B cell (primary cell): ENCODE measurements at regions not wholly inside any gene's neighbourhood (a gene's known extent, or its start where the extent isn't known, plus 50 kb on each side); places are given as distances from the start of the nearest gene placed in this dataset.

ENCODE experiments used
- ATAC-seq: fragments of 200-7000 bp; cut with Tn5 transposase; one replicate; pipeline ENCODE4 v1.10.0; 2021; ENCODE audit warnings: low read depth, mild to moderate bottlenecking, moderate number of reproducible peaks, moderate library complexity
- CTCF ChIA-PET: fragments of 350-600 bp; sonication (Branson Sonifier 250); formaldehyde crosslinking; loops from one replicate; lab custom pipeline; 2021; ENCODE audit warnings: antibody characterized with exemption, inconsistent platforms; lab: Charles Lee
- POLR2A ChIA-PET: fragments of 350-600 bp; sonication (Branson Sonifier 250); formaldehyde crosslinking; loops from one replicate; lab custom pipeline; 2021; ENCODE audit warnings: antibody characterized with exemption; lab: Charles Lee
- DNase-seq: peaks from one replicate; pipeline ENCODE4 v3.0.0; 2013
- H2AFZ ChIP-seq: 2 replicates; pipeline ENCODE4 v1.6.1; 2012; ENCODE audit warnings: mild to moderate bottlenecking, low read depth, low read length; ENCODE audit not compliant: insufficient read depth, poor library complexity, severe bottlenecking
- H3K27ac ChIP-seq, 2 donors: 1 replicate in 1 of 2; 2 replicates in 1 of 2; pipeline ENCODE4 v1.5.1; 2012 to 2013; ENCODE audit warnings: low read length in 2 of 2, mild to moderate bottlenecking in 2 of 2, moderate library complexity in 1 of 2
- H3K27me3 ChIP-seq, 4 experiments: fragments of 200-600 bp in 1 of 4; sonication (generic) in 1 of 4; replicated peaks in 1 of 4; 1 replicate in 2 of 4; 2 replicates in 2 of 4; pipeline versions ENCODE4 v1.6.1 to v1.7.0; 2013 to 2016; ENCODE audit warnings: low read length in 3 of 4, mild to moderate bottlenecking in 2 of 4, mixed read lengths in 1 of 4, moderate library complexity in 1 of 4; ENCODE audit not compliant: insufficient read depth in 4 of 4, control insufficient read depth in 3 of 4; ENCODE audit errors: control extremely low read depth in 1 of 4
- H3K36me3 ChIP-seq, 2 experiments: replicated peaks in 1 of 2; 1 replicate in 1 of 2; 2 replicates in 1 of 2; pipeline versions ENCODE4 v1.6.1 to v1.7.1; 2013; ENCODE audit warnings: low read length in 1 of 2; ENCODE audit not compliant: insufficient read depth in 2 of 2, control insufficient read depth in 1 of 2; ENCODE audit errors: control extremely low read depth in 1 of 2, extremely low read depth in 1 of 2
- H3K4me1 ChIP-seq, 2 donors: fragments of 200-600 bp in 1 of 2; sonication (generic) in 1 of 2; 1 replicate in 1 of 2; 2 replicates in 1 of 2; pipeline versions ENCODE4 v1.5.1 to v1.6.1; 2013 to 2017; ENCODE audit warnings: low read length in 2 of 2; ENCODE audit not compliant: control insufficient read depth in 2 of 2, insufficient read depth in 2 of 2
- H3K4me2 ChIP-seq: replicated peaks from 2 replicates; pipeline ENCODE3; 2012; ENCODE audit warnings: mild to moderate bottlenecking, low read depth, low read length; ENCODE audit not compliant: poor library complexity, severe bottlenecking
- H3K4me3 ChIP-seq, 5 experiments: fragments of 200-600 bp in 1 of 5; sonication (generic) in 1 of 5; 1 replicate in 3 of 5; 2 replicates in 2 of 5; pipeline versions ENCODE4 v1.5.1 to v1.7.0; 2011 to 2016; ENCODE audit warnings: low read length in 4 of 5, mild to moderate bottlenecking in 4 of 5, low read depth in 2 of 5, control low read depth in 1 of 5, moderate library complexity in 1 of 5; ENCODE audit not compliant: insufficient read depth in 1 of 5; ENCODE audit errors: control extremely low read depth in 1 of 5, extremely low read depth in 1 of 5
- H3K79me2 ChIP-seq: fragments of 200-600 bp; sonication (generic); one replicate; pipeline ENCODE4 v1.6.0; 2016; ENCODE audit warnings: low read length; ENCODE audit not compliant: control insufficient read depth, insufficient read depth
- H3K9ac ChIP-seq: fragments of 200-600 bp; sonication (generic); 2 replicates; pipeline ENCODE4 v1.6.1; 2017; ENCODE audit warnings: mild to moderate bottlenecking, low read length, moderate library complexity
- H3K9me3 ChIP-seq, 3 donors: one replicate each; pipeline versions ENCODE4 v1.6.1 to v1.7.1; 2013; ENCODE audit warnings: low read length in 2 of 3; ENCODE audit not compliant: control insufficient read depth in 2 of 3, insufficient read depth in 1 of 3; ENCODE audit errors: control extremely low read depth in 1 of 3
- H4K20me1 ChIP-seq: 2 replicates; pipeline ENCODE4 v1.6.0; 2012; ENCODE audit warnings: mild to moderate bottlenecking, low read length; ENCODE audit not compliant: insufficient read depth, control insufficient read depth, poor library complexity, severe bottlenecking
- H3K27ac Mint-ChIP-seq: one replicate; pipeline ENCODE4 v1.8.0; 2021; ENCODE audit warnings: mixed read lengths
- H3K27me3 Mint-ChIP-seq: one replicate; pipeline ENCODE4 v1.8.0; 2021; ENCODE audit warnings: mixed read lengths
- H3K4me1 Mint-ChIP-seq: one replicate; pipeline ENCODE4 v1.8.0; 2021; ENCODE audit warnings: mixed read lengths
- H3K4me3 Mint-ChIP-seq: one replicate; pipeline ENCODE4 v1.8.0; 2021; ENCODE audit warnings: mixed read lengths
- H3K9me3 Mint-ChIP-seq: one replicate; pipeline ENCODE4 v1.8.0; 2022; ENCODE audit warnings: mixed read lengths; ENCODE audit not compliant: insufficient read depth
- EZH2 ChIP-seq: IDR thresholded peaks from 2 replicates; pipeline ENCODE4 v1.6.1; 2012; ENCODE audit warnings: borderline replicate concordance, low read depth, mild to moderate bottlenecking, moderate library complexity, low read length; ENCODE audit not compliant: insufficient read depth, poor library complexity, severe bottlenecking
- WGBS: methylation state at CpG from one replicate; pipeline ENCODE4 v1.1.5; 2013; ENCODE audit warnings: missing lambda C conversion rate; ENCODE audit not compliant: insufficient coverage; 5-methylcytosine and 5-hydroxymethylcytosine counted together
- intact Hi-C: fragments of 100-400 bp; cut with micrococcal nuclease; formaldehyde crosslinking; loops from one replicate; pipeline ENCODE4 v1.10.0; 2022
- TF ChIP-seq, protein P1 (sequence below): fragments of 200-600 bp; IDR thresholded peaks from one replicate; pipeline ENCODE4 v1.8.0; 2022; ENCODE audit warnings: antibody characterized with exemption, mild to moderate bottlenecking

GRCh38 chr4:189592890-189593289, 347.8 kb upstream of the FRG1 start:
- no peak overlapping the region for H3K4me3 ChIP-seq
- no peak for ATAC-seq
- no peaks in the 10 kb centered on the region for H3K4me1 Mint-ChIP-seq
- no peaks in the 10 kb centered on the region for H3K27me3 ChIP-seq
- no peaks in the 10 kb centered on the region for H3K27me3 Mint-ChIP-seq
- TF ChIP-seq, protein P1, sequence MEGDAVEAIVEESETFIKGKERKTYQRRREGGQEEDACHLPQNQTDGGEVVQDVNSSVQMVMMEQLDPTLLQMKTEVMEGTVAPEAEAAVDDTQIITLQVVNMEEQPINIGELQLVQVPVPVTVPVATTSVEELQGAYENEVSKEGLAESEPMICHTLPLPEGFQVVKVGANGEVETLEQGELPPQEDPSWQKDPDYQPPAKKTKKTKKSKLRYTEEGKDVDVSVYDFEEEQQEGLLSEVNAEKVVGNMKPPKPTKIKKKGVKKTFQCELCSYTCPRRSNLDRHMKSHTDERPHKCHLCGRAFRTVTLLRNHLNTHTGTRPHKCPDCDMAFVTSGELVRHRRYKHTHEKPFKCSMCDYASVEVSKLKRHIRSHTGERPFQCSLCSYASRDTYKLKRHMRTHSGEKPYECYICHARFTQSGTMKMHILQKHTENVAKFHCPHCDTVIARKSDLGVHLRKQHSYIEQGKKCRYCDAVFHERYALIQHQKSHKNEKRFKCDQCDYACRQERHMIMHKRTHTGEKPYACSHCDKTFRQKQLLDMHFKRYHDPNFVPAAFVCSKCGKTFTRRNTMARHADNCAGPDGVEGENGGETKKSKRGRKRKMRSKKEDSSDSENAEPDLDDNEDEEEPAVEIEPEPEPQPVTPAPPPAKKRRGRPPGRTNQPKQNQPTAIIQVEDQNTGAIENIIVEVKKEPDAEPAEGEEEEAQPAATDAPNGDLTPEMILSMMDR: no peak
- no peak for TF ChIP-seq EZH2
- no peak overlapping the region for H3K4me3 Mint-ChIP-seq
- CTCF ChIA-PET: no interaction called here
- no peak overlapping the region for H3K27ac ChIP-seq
- peaks cover 3% of the 10 kb centered on the region for H3K9me3 Mint-ChIP-seq
- H3K36me3 ChIP-seq: no peaks in the 10 kb centered on the region
- WGBS: 90% methylated on average over 4 of the region's 5 CpGs
- H3K27ac Mint-ChIP-seq: no peak overlapping the region
- DNase-seq: no peak
- no peaks in the 10 kb centered on the region for H3K4me1 ChIP-seq
- H2AFZ ChIP-seq: no peak overlapping the region
- POLR2A ChIA-PET: no interaction called here
- H3K9me3 ChIP-seq: peaks cover 0 to 8% (median 0%) of the 10 kb centered on the region in 3 donors
- H4K20me1 ChIP-seq: no peaks in the 10 kb centered on the region
- H3K9ac ChIP-seq: no peak overlapping the region
- no peaks in the 10 kb centered on the region for H3K79me2 ChIP-seq
- no peak overlapping the region for H3K4me2 ChIP-seq
- intact Hi-C loops: no loop called here

DNA sequence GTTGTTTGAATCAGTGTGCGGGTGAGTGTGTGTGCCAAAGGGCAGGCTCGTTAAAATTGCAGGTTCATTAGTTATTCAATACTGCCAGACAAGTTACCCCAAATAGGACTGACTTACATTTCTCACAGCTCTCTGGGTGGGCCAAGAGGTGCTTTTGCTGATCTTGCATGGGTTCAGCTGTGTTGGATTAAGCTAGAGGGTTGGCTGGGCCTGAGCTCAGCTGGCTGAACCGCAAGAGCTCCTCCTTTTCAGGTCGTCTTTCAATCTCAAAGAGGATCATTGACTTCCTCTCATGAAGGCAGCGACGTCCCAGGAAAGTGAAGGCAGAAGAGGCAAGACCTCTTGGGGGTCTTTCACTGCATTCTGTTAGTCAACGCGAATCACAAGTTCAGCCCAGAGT, 343.3 kb upstream of the FRG1 start:
- WGBS: 85% methylated on average over 6 of the region's 8 CpGs
- Histone ChIP-seq H2AFZ (no peak overlapping the region), H3K4me2 (no peak overlapping the region), H3K9me3 (peaks cover 0 to 14% (median 0%) of the 10 kb centered on the region in 3 donors), H3K4me1 (no peaks in the 10 kb centered on the region), H3K9ac (no peak overlapping the region), H3K27me3 (no peaks in the 10 kb centered on the region), H4K20me1 (no peaks in the 10 kb centered on the region), H3K4me3 (no peak overlapping the region), H3K27ac (no peak overlapping the region), H3K36me3 (no peaks in the 10 kb centered on the region), H3K79me2 (no peaks in the 10 kb centered on the region)
- TF ChIP-seq EZH2: no peak
- TF ChIP-seq, protein P1: no peak
- intact Hi-C loops: no loop called here
- Mint-ChIP-seq H3K4me1 (no peaks in the 10 kb centered on the region), H3K27ac (no peak overlapping the region), H3K27me3 (no peaks in the 10 kb centered on the region), H3K9me3 (peaks cover 3% of the 10 kb centered on the region), H3K4me3 (no peak overlapping the region)
- ChIA-PET POLR2A (no interaction called here), CTCF (no interaction called here)
- no peak for DNase-seq
- ATAC-seq: no peak
